ENCODE measurements at regions not wholly inside any gene's neighbourhood (a gene's known extent, or its start where the extent isn't known, plus 50 kb on each side); places are given as distances from the start of the nearest gene placed in this dataset.
"Not testable (repeated sequence)": the region's sequence is repeated elsewhere in the genome, so short reads cannot be mapped to it uniquely, and the experiment has no call there.

DNA sequence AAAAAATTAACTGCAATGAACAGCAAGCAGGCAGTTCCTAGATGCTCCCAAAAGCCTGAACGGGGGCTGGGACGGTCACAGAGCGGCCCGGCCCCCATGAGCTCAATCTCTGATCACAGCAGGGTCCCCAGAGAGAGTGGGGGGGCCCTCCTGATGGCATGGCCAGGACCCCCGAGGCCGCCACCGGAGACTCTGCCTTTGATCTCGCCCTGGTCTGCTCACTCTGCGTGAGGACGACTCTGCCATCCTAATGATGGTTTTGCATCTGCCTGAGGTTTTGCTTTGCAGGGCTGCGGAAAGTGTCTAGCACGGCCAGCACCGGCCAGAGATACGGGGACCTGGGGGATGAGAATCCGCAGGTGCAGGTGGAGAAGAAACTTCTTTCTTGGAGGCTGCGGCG lies 103.8 kb downstream of the SHOX start:
- no peak for DNase-seq (ENCODE audit: low read depth)

DNA sequence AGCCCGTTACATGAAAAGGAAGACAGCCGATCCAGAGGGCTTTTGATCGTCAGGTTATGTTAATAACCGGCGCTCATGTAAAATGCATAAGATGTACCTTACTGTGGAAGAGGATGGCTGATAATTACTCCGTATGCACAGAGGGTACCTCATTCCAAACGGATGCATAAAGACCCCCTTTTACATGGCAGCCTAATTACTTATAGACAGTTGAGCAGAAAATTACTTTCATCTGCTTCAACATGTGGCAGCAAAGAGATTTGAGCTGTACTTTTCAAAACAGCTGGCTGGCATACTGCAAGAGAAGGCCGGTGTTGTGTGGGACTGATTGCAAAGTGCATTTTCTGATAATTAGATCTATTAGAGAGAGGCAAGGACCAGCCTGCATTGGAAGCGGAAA lies 103.4 kb downstream of the SHOX start:
- DNase-seq (ENCODE audit: low read depth), result no peak

DNA sequence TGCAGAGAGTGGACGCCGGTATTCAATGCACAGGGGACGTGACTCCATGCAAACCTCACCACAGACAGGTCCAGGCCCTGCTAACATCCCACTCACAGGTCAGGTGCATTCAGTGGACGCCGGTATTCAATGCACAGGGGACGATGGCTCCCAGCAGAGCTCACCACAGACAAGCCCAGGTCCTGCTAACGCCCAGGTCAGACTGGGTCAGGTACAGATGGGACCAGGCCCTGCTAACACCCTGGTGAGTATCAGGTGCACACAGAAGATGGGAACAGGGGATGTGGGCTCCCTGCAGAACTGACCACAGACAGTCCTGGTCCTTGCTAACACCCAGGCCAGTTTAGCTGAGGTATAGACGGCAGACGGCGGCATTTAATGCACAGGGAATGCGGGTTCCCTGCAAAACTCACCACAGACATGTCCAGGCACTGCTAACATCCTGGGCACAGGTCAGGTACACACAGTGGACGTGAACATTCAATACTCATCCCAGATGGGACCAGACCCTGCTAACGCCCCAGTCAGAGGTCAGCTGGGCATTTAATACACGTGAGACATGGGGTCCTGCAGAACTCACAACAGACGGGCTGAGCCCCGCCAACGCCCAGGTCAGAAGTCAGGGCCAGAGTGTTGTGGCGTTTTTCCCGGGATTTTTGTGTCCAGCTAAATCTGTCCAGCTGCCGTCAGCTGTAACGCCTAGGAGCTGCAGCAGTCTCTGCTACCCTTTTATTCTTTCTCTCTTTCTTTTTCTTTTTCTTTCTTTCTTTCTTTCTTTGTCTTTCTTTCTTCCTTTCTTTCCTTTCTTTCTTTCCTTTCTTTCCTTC lies 99.2 kb downstream of the SHOX start:
- no peak for DNase-seq (ENCODE audit: low read depth)

DNA sequence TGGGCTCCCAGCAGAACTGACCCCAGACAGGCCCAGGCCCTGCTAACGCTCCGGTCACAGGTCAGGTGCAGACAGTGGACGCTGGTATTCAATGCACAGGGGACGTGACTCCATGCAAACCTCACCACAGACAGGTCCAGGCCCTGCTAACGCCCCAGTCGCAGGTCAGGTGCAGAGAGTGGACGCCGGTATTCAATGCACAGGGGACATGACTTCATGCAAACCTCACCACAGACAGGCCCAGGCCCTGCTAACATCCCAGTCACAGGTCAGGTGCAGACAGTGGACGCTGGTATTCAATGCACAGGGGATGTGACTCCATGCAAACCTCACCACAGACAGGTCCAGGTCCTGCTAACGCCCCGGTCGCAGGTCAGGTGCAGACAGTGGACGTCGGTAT lies 98.5 kb downstream of the SHOX start:
- DNase-seq (ENCODE audit: low read depth), result not testable (repeated sequence)

DNA sequence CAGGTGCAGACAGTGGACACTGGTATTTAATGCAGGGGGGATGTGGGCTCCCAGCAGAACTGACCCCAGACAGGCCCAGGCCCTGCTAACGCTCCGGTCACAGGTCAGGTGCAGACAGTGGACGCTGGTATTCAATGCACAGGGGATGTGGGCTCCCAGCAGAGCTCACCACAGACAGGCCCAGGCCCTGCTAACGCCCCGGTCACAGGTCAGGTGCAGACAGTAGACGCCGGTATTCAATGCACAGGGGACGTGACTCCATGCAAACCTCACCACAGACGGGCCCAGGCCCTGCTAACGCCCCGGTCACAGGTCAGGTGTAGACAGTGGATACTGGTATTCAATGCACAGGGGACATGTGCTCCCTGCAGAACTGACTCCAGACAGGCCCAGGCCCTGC lies 98.0 kb downstream of the SHOX start:
- DNase-seq (ENCODE audit: low read depth), result not testable (repeated sequence)

DNA sequence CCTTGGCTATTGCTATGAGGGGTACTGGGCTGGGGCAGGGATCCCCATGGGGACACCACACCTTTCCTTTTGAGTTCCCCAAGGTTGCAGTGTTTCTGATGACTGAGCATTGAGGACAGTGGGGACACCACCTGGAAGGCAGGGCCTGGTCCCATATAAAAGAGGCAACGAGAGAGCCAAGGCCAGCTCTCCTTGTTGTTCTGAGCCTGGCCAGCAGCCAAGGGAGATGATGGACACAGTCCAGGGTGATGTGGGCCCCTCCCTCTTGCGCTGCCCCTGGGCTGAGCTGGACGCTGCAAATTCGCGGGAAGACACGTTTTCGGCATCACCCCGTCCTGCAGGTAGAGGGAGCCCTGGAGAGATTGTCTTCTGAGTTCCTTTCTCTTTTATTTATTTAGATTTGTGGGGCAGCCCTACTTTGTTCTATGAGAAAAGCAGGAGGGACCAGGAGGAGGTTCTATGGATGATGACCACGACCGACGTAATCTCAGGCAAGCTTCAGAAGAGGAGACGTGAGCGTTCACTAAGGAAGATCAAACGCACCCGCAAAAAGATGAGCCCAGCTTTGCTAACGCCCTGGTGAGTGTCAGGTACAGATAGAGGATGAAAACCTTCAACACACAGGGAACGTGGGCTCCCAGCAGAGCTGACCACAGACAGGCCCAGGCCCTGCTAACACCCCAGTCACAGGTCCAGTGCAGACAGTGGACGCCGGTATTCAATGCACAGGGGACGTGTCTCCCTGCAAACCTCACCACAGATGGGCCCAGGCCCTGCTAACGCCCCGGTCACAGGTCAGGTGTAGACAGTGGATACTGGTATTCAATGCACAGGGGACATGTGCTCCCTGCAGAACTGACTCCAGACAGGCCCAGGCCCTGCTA lies 97.4 kb downstream of the SHOX start:
- no peak for DNase-seq (ENCODE audit: low read depth)

DNA sequence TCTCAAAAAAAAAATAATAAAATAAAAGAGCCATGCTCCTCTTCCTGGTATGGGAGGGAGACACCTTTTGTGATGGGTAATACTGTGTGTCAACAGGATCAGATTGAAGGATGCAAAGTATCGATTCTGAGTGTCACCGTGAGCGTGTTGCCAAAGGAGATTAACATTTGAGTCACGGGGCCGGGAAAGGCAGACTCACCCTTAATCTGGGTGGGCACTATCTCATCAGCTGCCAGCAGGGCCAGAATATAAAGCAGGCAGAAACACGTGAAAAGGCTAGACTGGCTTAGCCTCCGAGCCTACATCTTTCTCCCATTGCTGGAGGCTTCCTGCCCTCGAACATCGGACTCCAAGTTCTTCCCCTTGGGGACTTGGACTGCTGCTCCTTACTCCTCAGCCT lies 95.4 kb downstream of the SHOX start:
- no peak for DNase-seq (ENCODE audit: low read depth)

DNA sequence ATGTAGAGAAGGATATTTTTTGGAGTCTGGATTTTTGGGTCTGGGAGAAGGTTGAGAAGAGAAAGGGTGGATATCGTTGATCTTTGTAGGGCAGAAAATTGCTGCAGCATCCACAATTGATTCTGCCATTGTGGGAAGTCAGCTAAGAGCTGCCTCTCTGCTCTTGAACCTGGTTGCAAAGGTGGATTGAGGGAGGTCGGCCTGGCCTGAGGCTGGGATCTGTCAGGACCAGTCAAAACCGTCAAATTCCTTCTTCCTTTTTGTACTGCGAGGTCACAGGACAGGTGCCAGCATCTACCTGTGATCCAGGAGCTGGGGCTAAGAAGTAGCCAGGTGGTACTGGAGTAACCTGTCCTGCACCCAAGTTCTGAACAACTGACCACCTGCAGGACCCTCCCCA lies 93.7 kb downstream of the SHOX start:
- no peak for DNase-seq (ENCODE audit: low read depth)

DNA sequence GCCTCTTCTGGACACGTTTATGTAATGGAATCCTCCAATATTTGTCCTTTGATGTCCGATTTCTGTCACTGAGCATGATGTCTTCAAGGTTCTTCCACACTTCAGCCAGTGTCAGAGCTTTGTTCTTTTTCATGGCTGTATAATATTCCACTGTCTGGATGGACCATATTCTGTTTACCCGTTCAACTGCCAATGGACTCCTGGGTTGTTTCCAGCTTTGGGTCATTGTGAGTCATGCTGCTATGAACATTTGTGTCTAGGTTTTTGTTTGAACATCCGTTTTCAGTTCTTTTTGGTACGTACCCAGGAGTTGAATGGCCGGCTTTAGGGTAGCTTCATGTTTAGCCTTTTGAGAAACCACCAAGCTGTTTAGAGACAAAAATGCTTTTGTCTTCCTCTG lies 93.2 kb downstream of the SHOX start:
- no peak for DNase-seq (ENCODE audit: low read depth)

DNA sequence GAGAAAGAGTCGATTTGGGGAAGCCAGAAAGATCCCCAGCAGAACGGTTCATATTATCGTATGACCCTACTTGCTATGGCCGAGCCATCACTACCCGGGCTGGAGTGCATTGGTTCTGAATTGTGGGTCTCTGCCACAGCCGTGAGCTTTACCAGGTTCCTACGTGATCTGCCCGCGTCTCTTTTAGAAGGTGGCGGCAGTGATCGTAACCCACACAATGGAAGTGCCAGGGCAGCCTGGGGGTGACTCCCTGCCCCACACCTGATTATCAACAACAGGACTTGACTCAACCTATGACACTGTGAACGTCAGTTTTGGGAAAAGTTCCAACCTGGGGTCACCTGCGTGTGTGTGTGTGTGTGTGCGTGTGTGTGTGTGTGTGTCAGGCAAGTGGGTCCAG lies 90.8 kb downstream of the SHOX start:
- no peak for DNase-seq (ENCODE audit: low read depth)

DNA sequence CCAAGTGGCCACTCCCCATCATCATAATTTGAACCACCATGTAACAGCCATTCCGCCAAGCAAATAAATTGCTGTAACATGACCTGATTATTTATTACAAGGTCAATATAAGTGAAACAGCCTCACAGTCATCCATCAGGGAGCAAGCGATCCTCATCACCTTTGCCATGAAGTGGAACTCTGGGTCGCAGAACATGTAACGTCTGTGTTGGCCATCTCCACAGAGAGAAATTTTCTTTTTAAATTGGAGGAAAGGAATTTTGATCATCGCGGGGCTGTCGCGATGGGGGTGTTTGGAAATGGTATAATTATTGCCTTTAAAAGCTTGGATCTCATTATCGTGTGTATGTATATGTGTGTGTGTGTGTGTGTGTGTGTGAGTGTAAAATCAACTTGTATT lies 90.2 kb downstream of the SHOX start:
- DNase-seq (ENCODE audit: low read depth), result no peak

DNA sequence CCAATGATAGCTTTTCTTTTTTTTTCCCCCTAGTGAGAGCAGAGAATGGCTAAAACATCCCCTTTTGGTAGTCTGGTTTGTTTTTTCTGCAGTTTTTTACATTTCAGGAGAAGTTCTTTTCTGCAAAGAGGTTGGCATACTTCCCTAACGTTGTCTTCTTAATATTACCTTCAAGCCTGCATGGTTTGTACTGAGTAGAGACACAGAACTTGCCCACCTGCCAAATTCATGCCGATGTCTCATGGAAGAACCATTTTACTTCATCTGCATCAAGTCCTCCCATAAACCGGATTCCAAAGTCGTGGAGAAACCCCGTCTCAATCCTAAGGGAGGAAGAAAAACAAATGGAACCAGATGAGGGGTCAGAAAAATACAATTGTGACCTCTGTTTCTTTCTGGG lies 89.7 kb downstream of the SHOX start:
- DNase-seq (ENCODE audit: low read depth), result no peak

DNA sequence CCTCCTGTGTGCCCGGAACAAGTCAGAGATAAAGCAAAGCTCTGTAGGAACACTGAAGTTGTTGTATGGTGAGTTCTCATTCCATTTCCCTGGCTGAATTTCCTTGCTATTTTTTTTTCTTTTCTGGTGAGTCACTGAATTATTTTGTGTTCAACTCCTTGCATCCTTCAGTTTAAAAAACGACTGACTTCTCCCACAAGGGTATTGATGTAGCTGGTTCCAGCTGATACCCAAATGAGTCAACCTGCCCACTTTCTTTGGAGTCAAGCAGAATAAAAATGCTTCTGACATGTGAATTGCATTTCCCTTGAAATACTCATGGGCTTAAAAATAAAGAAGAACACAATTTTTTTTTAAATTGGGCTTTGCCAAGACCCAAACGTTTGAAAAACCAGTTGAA lies 85.5 kb downstream of the SHOX start:
- no peak for DNase-seq (ENCODE audit: low read depth)

DNA sequence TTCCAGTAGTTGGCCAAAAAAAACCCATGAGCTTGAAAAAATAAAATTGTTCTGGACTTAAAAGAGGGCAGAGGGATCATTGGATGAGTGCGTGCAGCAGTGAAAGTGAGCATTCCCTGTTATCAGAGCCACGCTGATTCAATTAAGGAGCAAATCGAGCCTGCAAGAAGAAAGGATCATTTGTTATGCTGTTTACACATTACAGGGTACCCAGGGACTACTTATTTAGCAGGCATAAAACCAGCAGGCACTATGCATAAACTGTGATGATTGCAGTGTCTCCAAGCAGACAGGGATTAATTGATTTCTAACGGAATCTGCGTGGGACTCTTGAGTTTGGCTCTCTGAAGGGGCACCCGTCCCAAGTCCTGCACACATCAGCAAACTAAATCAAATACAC lies 83.5 kb downstream of the SHOX start:
- no peak for DNase-seq (ENCODE audit: low read depth)
